ENCODE measurements at regions not wholly inside any gene's neighbourhood (a gene's known extent, or its start where the extent isn't known, plus 50 kb on each side); places are given as distances from the start of the nearest gene placed in this dataset.

DNA sequence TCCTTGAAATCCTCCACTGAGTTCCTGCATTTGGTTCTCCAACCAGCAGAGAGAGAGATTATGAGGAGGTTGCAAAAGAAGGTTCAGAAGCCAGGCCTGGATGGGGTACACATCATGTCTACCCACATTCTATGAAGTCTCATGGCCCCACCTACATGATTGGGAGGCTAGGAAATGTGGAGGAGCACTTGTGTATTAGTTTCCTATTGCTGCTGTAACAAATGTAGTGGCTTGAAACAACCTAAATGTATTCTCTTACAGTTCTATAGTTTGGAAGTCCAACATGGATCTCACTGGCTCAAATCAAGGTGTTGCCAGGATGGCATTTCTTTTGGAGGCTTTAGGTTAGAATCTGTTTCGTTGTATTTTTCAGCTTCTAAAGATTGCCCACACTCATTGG is 134.2 kb upstream of the ZNF648 start:
- no peak for DNase-seq (ENCODE audit: low read depth in 3 of 3)

DNA sequence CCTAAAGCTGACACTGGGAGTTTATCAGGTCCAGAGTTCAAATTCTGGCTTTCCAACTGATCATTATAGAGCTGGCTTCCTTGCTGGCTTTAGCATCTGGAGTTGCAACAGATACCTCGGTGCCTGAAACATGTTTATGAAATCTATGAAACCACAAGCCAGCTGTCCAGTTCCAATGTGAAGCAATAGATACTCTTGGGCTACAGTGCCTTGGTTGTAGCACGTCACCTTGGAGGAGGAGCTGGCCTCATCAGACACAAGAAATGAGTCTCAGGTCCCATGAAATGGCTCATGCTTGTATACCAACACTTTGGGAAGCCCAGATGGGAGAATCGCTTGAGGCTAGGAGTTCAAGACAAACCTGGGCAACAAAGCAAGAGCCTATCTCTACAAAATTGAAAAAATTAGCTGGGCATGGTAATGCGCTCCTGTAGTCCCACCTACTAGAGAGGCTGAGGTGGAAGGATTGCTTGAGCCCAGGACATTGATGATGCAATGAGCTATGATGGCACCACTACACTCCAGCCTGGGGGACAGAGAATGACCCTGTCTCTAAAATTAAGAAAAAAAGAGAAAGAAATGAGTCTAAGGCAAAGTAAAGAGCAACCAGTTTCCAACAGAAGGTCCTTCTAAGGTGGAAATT is 132.5 kb upstream of the ZNF648 start:
- no peak for DNase-seq (ENCODE audit: low read depth in 3 of 3)

- no peak for DNase-seq (ENCODE audit: low read depth in 3 of 3)
These were observed 131.5 kb upstream of the ZNF648 start for GRCh38 chr1:182192966-182193365.

DNA sequence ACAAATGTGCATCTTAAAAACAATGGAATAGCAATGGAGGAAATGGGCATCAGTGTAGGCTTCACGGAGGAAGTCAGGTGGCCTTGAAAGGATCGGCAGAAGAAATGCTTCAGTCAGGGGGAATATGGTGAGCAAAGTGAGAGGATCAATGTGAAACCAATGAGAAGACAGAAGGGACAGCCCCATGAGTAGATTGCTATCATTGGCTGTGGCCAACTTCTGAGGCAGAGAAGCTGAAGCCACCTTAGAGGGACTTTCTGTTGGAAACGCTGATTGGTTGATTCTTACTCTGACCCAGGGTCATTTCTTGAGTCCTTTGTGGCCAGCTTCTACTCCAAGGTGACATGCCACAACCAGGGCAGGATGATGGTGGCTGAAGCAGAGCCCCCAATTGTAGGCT is 130.7 kb upstream of the ZNF648 start:
- no peak for DNase-seq (ENCODE audit: low read depth in 3 of 3)

GRCh38 chr1:182191381-182192115 is 130.0 kb upstream of the ZNF648 start:
- DNase-seq (ENCODE audit: low read depth in 3 of 3), result no peak

- no peak for DNase-seq (ENCODE audit: low read depth in 3 of 3)
These were observed 128.1 kb upstream of the ZNF648 start for GRCh38 chr1:182189535-182190066.

DNA sequence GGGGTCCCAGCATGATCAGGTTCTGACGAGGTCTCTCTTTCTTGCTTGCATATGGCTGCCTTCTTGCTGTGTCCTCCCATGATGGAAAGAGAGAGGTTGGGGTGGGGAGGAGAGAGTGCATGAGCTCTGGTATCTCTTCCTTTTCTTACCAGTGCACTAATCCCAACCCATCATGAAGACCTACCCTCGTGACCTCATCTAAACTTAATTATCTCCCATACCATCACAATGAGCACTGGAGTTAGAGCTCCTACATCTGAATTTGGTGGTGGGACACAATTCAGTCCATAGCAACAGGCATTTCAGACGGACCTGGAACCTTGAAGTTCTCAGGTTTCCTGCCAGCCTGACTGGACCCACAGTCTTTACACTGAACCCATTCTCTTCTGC is 125.2 kb upstream of the ZNF648 start:
- DNase-seq (ENCODE audit: low read depth in 3 of 3), result no peak

DNA sequence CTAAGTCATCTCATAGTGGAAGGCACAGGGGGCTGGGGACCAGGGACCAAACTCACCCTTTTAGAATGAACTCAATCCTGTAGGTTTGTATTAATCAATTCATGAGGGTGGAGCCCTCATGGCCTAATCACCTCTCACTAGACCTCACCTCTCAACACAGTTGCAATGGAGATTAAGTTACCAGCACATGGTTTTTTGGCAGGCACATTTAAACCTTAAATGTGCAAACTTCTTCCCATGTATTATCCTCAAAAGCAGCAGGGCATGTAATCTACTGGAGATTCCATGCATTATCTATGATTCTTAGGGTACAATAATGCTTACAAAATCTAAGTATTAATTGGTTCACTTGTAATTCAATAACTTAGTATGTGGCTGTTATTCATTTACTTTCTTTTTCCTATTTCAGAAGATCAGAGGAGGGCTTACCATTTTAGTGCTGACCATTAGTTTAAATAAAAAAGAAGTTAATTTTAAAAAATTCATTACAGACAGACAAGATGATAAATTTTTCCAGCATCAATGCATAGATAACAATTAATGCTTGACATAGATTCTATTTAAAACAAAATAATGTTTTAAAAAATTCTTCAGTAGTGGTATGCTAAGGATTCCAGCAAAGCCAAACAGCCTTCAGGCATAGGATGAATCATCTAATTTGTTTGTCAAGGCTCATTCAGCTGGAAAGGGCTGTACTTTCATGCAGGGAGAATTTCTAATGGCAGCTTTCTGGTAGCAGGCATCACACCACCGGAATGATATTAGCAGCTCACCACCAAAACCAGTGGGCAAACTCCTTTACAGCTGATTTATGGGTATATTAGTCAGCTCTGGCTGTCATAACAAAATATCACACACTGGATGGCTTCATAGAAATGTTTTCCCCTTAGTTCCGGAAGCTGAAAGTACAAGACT is 124.6 kb upstream of the ZNF648 start:
- no peak for DNase-seq (ENCODE audit: low read depth in 3 of 3)

DNA sequence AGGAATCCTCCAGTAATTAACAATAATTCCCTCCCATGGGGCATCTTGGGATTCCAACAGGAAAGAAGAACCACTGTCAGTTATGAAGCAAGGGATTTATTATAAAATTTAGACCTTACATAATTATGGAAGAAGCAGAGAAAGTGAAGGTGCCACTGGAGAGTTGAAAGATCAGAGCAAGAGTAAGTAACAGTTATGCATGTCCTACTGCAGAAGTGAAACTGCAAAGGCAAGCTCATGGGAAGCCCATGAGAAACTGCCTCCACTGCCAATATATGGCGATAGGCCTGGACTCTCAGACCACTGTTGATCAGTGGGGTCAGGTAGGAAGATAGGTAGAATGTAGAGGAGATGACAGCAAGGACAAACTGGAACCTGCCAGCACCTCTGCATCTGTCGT is 123.6 kb upstream of the ZNF648 start:
- no peak for DNase-seq (ENCODE audit: low read depth in 3 of 3)

GRCh38 chr1:182183606-182184005 is 122.1 kb upstream of the ZNF648 start:
- no peak for DNase-seq (ENCODE audit: low read depth in 3 of 3)

DNA sequence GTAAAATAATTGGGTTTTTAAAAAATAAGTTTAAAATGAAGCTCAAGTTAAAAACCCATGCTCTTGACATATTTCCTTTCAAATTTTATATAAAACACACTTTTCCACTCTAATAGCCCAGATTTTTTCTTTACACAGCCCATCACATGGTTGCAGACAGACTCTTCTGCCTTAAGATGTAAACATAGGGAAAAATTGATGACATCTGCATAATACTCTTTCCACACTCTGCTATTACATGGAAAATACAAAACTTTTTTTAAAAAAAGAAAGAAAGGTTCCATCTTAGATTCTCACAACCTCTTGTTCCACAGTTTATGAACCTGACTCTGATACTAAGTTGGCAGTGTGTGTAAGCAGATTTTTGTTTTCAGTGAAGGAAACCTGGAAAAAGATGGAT is 120.8 kb upstream of the ZNF648 start:
- no peak for DNase-seq (ENCODE audit: low read depth in 3 of 3)

- no peak for DNase-seq (ENCODE audit: low read depth in 3 of 3)
These were observed 119.7 kb upstream of the ZNF648 start for GRCh38 chr1:182181167-182181572.

DNA sequence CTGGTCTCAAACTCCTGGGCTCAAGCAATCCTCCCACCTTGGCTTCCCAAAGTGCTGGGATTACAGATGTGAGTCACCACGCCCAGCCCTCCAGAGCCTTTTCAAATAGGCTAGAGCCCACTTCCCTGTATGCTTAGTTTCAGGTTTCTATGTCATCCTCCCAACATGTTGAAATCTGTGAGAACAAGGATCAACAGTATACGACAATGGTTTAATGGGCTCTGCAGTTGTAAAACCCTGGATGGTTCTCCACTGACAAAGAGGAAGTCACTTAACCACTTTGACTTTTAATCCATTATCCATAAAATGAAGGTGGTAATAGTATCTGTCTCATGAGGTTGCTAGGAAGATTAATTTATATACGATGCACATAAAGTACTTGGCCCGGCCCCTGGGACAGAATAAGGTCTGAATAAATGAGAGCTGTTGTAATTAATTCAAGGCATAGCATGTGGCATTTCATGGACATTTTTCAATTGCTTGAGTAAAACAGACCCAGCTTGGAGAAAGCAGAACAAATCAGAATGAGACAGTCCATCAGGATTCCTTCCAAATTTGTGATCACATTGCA is 113.9 kb upstream of the ZNF648 start:
- DNase-seq (ENCODE audit: low read depth in 3 of 3), result no peak

GRCh38 chr1:182174513-182174855 is 113.0 kb upstream of the ZNF648 start:
- no peak for DNase-seq (ENCODE audit: low read depth in 3 of 3)

DNA sequence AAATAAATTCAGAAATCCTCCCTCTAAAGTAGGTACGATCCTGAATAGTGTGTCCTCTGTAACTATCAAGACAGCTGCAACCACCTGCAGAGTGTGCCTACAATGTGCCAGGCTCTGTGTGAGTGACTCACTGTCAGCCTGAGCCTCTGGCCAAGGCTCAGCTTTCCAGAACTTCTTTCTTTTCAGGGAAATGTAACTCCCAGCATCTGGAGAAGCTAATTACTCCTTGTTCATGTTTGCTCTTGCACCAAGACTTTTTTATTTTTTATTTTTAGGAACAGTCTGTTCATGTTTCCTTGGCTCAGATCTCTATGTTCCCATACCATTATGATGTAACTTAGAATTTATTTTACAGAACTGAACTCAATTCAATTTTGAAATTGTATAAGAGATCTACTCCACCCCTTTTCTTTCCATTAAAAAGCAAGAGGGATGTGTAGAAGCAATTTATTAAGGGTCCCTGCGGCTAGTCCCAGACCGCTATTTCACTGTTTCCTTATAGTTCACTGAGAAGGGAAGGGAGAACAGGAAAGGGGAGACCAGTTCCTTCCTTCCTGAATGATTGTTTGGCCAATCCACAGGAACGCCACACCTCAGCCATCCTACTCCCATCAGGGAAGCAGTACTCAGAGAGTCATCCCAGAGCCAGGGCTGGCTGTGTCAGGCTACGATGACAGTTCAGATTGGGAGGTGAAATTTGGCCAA is 112.4 kb upstream of the ZNF648 start:
- no peak for DNase-seq (ENCODE audit: low read depth in 3 of 3)

GRCh38 chr1:182172699-182173098 is 111.2 kb upstream of the ZNF648 start:
- DNase-seq (ENCODE audit: low read depth in 3 of 3), result no peak

DNA sequence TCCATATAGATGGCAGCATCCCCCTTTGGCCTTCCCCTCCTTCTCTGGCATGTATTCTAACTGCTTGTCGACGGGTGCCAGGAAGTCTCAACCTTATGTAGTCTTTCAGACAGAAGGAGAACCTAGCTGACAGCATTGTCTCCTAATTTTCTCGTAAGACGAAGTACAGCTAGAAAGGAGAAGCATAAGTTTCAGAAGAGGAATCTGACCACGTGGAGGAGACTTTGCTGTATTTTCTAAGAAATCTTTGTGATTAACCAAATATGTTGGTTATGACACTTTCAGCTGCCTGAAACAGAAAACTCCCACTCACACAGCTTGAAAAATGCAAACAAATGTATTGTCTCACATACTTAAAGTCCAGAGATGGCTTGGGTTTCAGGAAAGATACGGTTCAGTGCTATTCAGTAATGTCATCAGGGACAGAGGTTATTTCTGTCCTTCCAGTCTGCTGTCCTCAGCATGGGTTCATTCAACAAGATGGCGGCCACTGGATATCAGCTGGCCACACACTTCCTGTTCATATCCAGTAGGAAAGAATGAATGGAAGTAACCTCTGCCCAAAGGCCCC is 109.5 kb upstream of the ZNF648 start:
- no peak for DNase-seq (ENCODE audit: low read depth in 3 of 3)

- DNase-seq (ENCODE audit: low read depth in 3 of 3), result no peak
These were observed 107.7 kb upstream of the ZNF648 start for GRCh38 chr1:182169203-182169602.

- no peak for DNase-seq (ENCODE audit: low read depth in 3 of 3)
These were observed 105.2 kb upstream of the ZNF648 start for GRCh38 chr1:182166750-182167149.

- DNase-seq (ENCODE audit: low read depth in 3 of 3), result no peak
These were observed 104.8 kb upstream of the ZNF648 start for GRCh38 chr1:182166321-182166720.

DNA sequence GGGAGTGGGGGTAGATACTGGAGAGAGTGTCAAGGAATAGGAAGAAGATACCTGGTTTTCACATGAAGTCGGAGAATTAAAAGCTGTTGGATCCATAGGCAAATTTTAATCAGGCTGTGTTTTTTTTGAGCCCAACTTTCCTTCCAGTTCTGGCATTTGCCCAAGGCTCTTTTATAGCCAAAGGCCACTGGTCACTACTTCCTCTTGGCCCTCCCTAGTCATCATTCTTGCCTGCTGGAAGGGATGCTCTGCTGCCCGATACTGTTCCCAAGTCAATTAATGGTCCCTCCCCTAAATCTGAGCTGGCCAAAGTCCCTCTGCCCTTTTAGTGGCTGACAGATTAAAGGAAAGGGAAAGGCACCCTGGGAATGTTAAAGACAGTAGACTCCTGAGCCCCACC is 102.8 kb upstream of the ZNF648 start:
- DNase-seq (ENCODE audit: low read depth in 3 of 3), result no peak

Measured in stimulated activated CD4-positive, alpha-beta T cell treated with anti-CD3 and anti-CD28 coated beads, TNF-alpha, amount 100 ng/mL, for 24 hours (primary cell).